ENCODE measurements at regions not wholly inside any gene's neighbourhood (a gene's known extent, or its start where the extent isn't known, plus 50 kb on each side); places are given as distances from the start of the nearest gene placed in this dataset.
A peak's percentile ranks its signal among the peaks of the same experiment; 100 is the strongest.

GRCh38 chr3:178072391-178073305 lies 463.6 kb upstream of the KCNMB2 start:
- DNase-seq (ENCODE audit: low spot score), result no peak

DNA sequence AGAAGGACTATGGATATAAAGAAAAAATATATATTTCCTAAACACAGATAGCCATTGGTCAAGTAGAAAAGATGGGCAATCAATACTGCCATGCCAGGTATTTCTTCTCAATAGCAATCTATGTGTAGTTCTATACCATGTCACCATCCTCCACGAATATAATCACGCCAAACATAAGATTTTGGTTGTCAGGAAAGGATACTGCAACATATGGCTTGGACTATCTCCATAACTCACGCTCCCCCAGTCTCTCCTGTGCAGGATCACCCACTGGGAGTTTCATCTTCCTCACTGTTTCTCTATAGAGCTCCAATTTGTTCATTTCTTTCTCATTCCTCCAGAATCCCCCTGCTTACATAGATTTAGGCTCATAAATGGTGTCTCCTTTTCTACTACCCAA lies 462.9 kb upstream of the KCNMB2 start:
- DNase-seq (ENCODE audit: low spot score), result no peak

DNA sequence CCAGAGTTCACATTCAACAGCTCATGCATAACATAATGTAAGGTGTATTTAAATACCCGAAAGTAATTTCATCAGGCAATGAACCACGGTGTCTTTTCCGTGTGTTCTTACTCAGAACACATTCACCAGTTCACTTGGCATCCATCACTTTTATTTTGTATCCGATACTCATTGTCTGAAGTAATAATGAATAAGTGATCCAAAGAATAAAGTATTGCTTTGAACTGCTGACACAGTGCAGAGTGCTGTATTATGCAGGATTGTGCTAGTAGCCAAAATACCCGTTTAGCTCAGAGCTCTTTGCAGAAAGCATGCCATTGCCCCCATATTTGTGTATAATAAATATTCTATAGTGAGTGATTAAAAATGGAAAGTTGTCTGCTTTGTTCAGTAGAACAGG lies 460.9 kb upstream of the KCNMB2 start:
- DNase-seq (ENCODE audit: low spot score), result no peak

- DNase-seq (ENCODE audit: low spot score), result no peak
Measured at GRCh38 chr3:178078953-178079352, 457.3 kb upstream of the KCNMB2 start.

DNA sequence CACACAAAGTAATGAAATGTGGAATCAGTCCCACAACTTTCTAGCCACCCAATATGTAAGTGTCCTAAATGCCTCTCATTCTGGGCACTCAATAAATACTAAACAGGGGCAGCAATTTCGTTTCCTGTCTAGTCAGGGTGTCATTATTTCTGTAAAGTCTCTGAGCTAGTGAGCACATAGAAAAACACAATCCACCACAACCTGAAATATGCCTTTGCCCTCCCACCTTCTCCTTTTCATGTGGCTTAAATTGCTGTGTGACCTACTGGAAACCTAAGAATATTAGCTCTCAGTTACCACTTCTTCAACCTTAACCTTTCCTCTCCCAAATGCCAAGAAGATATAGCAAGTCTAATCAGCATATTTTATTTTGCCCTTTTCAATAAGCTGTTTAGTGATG lies 456.3 kb upstream of the KCNMB2 start:
- DNase-seq (ENCODE audit: low spot score), result no peak

- no peak for DNase-seq (ENCODE audit: low spot score)
Measured at GRCh38 chr3:178082326-178082906, 453.8 kb upstream of the KCNMB2 start.

DNA sequence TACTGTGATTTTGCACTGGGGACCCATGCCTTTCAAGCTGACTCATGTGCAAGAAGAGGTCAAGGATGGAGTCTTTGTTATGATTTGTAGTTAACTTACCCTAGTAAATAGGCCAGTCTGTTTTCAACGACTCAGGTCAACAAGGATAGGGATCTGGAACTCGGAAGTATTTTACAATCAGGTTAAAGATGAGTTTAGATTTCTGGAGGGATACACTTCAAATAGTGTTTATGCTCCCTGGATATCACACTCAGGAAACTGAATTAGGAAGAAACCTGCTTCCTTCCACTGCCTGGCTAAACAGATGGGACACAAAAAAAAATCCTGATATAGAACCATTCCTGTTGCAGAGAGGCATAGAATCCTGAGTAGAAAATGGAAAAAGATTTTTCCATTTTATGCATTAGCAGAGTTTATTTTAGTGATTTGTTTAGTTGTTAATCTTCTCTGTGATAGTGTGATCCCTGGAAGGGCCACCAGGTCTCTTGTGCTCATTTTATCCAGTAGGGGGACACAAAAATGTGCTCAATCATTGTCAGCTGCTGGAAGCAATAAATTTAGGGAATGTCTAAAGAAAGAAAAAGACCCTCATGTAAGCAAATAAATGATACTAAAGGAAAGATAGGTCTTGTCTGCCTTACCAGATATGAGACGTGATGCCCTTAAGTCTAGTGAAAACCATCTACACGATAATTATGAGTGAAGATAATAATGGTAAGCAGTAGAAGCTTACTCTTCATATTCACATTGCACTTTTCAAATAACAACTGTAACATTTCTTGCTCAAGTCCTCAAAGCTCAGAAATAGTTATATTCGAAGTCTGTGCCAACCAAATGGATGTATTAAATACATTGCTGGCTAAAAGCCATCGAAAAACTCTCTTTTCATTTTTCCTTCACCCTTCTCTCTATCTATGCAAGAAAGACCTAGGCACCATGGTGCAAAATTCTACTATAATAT lies 452.1 kb upstream of the KCNMB2 start:
- DNase-seq (ENCODE audit: low spot score), result peak; percentile 63

DNA sequence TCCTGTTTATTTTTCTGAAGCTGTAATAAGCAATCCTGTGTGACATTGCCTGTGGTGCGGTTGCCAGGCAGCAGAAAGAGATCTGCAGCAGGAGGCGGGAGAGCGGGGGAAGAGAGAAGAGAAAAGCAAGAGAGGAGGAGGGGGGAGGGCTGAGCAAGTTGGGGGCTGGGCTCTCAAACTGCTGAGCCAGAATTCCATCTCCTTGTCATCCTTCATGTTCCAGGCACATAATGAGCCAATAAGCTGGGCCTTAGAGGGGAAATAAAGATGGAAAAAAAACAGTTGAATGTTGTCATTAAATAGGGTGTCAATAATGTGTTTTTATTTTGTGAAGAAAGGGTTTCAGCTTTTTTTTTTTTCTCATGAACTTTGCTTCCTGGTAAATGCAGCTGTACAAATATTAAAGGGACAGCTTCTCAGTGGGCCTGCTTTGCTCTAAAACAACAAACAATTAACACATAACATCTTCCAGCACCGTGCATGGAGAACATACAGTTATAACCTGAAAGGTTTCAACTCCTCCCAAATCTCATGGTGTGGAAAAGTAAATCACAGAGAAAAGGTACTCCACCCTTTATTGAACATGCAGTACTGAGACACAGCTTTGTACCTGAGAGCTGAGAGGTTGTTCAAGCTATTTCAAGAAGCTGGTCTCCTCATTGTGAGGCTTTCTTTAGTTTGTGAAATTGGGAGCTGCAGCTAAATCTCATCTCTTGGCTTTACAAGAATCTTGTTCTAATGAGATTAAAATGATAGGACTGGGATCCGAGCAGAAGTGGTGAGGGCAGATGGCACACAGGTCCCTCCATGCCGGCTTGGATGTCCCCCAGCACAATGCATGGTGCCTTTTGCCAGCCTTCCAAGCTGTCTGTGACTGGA lies 451.1 kb upstream of the KCNMB2 start:
- peak; percentile 83 for DNase-seq (ENCODE audit: low spot score)

- no peak for DNase-seq (ENCODE audit: low spot score)
Measured at GRCh38 chr3:178085817-178086123, 450.5 kb upstream of the KCNMB2 start.

- no peak for DNase-seq (ENCODE audit: low spot score)
Measured at GRCh38 chr3:178086144-178086825, 450.0 kb upstream of the KCNMB2 start.

DNA sequence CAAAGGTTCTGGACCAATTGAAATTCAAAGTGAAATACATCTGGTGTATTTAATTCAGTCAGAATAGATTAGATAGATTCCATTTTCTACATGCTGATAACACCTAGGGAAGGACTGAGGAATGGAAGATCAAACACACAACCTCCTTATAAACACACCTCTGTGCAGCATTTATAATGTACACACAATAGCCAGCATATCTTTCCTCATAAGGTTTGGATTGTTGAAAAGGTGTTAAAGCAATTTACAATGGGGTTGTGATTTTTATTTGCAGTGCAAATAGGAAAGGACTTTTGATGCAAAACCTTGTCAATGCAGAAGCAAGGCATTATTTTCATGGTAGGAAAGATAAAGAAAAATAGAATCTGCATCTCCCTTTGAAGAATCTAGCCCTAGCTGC lies 448.9 kb upstream of the KCNMB2 start:
- DNase-seq (ENCODE audit: low spot score), result no peak

GRCh38 chr3:178088963-178089362 lies 447.3 kb upstream of the KCNMB2 start:
- DNase-seq (ENCODE audit: low spot score), result no peak

DNA sequence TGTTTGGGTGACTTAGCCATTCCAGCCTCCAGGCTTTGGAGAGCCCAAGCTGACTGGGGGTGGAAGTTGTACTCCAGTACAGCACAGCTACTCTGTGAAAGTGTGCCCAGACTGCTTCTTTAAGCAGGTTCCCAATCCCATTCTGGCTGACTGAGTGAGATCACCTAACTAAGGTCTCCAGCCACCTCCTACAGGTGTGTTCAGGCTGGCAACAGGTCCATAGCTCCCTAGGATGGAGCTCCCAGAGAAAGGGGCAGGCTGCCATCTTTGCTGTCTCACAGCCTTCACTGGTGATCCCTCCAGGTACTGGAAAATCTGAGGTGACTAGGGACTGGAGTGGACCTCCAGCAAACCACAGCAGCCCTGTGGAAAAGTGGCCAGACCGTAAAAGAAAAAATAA lies 445.3 kb upstream of the KCNMB2 start:
- no peak for DNase-seq (ENCODE audit: low spot score)

DNA sequence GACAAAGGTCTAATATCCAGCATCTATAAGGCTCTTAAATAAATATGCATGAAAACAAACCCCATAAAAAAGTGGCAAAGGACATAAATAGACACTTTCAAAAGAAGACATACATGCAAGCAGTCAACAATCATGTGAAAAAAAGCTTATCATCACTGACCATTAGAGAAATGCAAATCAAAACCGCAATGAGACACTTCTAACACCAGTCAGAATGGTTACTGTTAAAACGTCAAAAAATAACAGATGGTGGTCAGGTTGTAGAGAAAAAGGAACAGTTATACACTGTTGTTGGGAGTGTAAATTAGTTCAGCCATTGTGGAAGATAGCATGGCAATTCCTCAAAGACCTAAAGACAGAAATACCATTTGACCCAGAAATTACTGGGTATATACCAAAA lies 440.7 kb upstream of the KCNMB2 start:
- no peak for DNase-seq (ENCODE audit: low spot score)

- no peak for DNase-seq (ENCODE audit: low spot score)
Measured at GRCh38 chr3:178096955-178097354, 439.3 kb upstream of the KCNMB2 start.

GRCh38 chr3:178097576-178097975 lies 438.7 kb upstream of the KCNMB2 start:
- DNase-seq (ENCODE audit: low spot score), result no peak

- no peak for DNase-seq (ENCODE audit: low spot score)
Measured at GRCh38 chr3:178099274-178099673, 437.0 kb upstream of the KCNMB2 start.

GRCh38 chr3:178099862-178100261 lies 436.4 kb upstream of the KCNMB2 start:
- no peak for DNase-seq (ENCODE audit: low spot score)

GRCh38 chr3:178100908-178101307 lies 435.3 kb upstream of the KCNMB2 start:
- no peak for DNase-seq (ENCODE audit: low spot score)

GRCh38 chr3:178103140-178103539 lies 433.1 kb upstream of the KCNMB2 start:
- DNase-seq (ENCODE audit: low spot score), result no peak

GRCh38 chr3:178107804-178108203 lies 428.4 kb upstream of the KCNMB2 start:
- DNase-seq (ENCODE audit: low spot score), result no peak
